Peyer's patch (tissue), 4 donors: ENCODE measurements at regions not wholly inside any gene's neighbourhood (a gene's known extent, or its start where the extent isn't known, plus 50 kb on each side); places are given as distances from the start of the nearest gene placed in this dataset.

Experiments used
- DNase-seq, 3 donors: peaks; one replicate each; pipeline ENCODE4 v3.0.0-alpha.2; 2017 to 2019
- H3K27ac ChIP-seq, 4 donors: fragments of 200-600 bp; sonication (generic); one replicate each; pipeline ENCODE4 v1.5.1; 2016 to 2019
- H3K27me3 ChIP-seq, 2 donors: fragments of 200-600 bp; sonication (generic); one replicate each; pipeline ENCODE4 v1.5.1; 2019
- H3K36me3 ChIP-seq, 3 donors: fragments of 200-600 bp; sonication (generic); one replicate each; pipeline ENCODE4 v1.5.1; 2016 to 2019
- H3K4me1 ChIP-seq, 4 donors: fragments of 200-600 bp; sonication (generic); one replicate each; pipeline ENCODE4 v1.5.1; 2016 to 2019
- H3K4me3 ChIP-seq, 4 donors: fragments of 200-600 bp; sonication (generic); 1 replicate in 3 of 4; 2 replicates in 1 of 4; pipeline ENCODE4 v1.5.1; 2016 to 2019; ENCODE audit warnings: mild to moderate bottlenecking in 1 of 4
- H3K9me3 ChIP-seq, 4 donors: fragments of 200-600 bp; sonication (generic); one replicate each; pipeline ENCODE4 v1.5.1; 2016 to 2019; ENCODE audit warnings: mild to moderate bottlenecking in 1 of 4
- POLR2A ChIP-seq, 2 donors: fragments of 450-650 bp; IDR thresholded peaks; one replicate each; pipeline ENCODE4 v1.5.1; 2017; ENCODE audit warnings: antibody characterized with exemption in 2 of 2, mild to moderate bottlenecking in 2 of 2, moderate library complexity in 2 of 2
- TF ChIP-seq, protein P1 (sequence below), 6 experiments: fragments of 450-650 bp in 4 of 6; fragments of 200-600 bp in 2 of 6; sonication (generic) in 1 of 6; IDR thresholded peaks; one replicate each; pipeline ENCODE4 v1.5.1; 2017 to 2019; ENCODE audit warnings: antibody characterized with exemption in 6 of 6, mild to moderate bottlenecking in 3 of 6, moderate library complexity in 1 of 6

DNA sequence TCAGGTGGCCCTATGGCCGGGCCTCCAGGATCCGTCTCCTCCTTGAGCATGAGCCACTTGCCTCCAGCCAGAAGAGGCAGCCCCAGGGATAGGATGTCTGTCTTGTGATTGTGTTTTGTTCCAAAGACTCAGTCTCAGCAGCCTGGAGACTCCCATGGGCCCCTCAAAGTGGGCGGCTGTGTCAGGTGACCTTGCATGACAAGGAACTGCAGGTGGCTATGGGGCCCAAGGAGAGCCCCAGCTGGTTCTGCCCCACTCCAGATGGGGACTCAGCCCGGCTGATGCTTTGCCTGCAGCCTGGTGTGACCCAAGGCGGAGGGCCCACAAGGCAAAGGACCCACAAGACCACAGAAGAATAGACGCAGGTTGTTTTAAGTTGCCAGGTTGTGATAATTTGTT is 284.3 kb upstream of the IRX4 start:
- no peaks in the 10 kb centered on the region for H3K4me1 ChIP-seq
- no peaks in the 10 kb centered on the region for H3K9me3 ChIP-seq
- no peak overlapping the region for H3K27ac ChIP-seq
- no peaks in the 10 kb centered on the region for H3K27me3 ChIP-seq
- TF ChIP-seq POLR2A (IDR thresholded peaks at IDR 0.05): no peak
- TF ChIP-seq, protein P1, sequence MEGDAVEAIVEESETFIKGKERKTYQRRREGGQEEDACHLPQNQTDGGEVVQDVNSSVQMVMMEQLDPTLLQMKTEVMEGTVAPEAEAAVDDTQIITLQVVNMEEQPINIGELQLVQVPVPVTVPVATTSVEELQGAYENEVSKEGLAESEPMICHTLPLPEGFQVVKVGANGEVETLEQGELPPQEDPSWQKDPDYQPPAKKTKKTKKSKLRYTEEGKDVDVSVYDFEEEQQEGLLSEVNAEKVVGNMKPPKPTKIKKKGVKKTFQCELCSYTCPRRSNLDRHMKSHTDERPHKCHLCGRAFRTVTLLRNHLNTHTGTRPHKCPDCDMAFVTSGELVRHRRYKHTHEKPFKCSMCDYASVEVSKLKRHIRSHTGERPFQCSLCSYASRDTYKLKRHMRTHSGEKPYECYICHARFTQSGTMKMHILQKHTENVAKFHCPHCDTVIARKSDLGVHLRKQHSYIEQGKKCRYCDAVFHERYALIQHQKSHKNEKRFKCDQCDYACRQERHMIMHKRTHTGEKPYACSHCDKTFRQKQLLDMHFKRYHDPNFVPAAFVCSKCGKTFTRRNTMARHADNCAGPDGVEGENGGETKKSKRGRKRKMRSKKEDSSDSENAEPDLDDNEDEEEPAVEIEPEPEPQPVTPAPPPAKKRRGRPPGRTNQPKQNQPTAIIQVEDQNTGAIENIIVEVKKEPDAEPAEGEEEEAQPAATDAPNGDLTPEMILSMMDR (IDR thresholded peaks at IDR 0.05): no peak
- no peaks in the 10 kb centered on the region for H3K36me3 ChIP-seq
- DNase-seq: peak in 1 of 3 donors; percentile 21
- H3K4me3 ChIP-seq: no peak overlapping the region

DNA sequence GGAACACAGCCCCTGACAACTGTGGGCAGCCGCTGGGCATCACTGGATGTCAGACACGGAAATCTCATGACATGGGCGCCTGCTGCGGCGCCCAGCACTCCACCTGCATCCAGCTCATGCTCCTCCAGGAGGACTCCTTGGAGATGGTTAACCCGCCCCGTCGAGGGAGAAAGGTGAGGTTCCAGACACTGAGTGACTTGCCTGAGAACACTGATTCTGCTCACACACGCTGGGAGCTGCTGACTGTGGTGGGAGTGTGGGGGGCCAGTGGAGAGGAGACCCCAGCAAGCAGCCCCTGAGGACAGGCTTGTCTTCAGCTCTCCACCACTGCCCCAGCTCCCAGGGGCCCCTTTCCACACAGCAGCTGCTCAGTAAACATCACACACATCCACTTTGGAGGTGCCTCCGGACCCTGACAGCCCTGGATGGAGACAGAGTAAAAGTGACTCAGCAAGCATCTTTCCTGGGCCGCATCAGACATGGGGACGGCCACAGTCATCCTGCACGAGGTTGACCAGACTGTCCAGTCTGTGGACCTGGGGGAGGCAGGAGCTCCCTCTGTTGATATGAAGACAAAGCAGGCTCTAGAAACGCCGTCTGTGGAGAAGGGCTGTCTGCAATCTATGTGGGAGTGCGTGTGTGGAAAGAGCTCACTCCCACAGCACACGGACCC is 283.7 kb upstream of the IRX4 start:
- Histone ChIP-seq H3K27ac (no peak overlapping the region), H3K27me3 (no peaks in the 10 kb centered on the region), H3K4me3 (no peak overlapping the region), H3K9me3 (no peaks in the 10 kb centered on the region), H3K36me3 (no peaks in the 10 kb centered on the region), H3K4me1 (no peaks in the 10 kb centered on the region)
- DNase-seq: peak in 1 of 3 donors; percentile 19
- TF ChIP-seq, protein P1 (IDR thresholded peaks at IDR 0.05): no peak
- TF ChIP-seq POLR2A (IDR thresholded peaks at IDR 0.05): no peak

DNA sequence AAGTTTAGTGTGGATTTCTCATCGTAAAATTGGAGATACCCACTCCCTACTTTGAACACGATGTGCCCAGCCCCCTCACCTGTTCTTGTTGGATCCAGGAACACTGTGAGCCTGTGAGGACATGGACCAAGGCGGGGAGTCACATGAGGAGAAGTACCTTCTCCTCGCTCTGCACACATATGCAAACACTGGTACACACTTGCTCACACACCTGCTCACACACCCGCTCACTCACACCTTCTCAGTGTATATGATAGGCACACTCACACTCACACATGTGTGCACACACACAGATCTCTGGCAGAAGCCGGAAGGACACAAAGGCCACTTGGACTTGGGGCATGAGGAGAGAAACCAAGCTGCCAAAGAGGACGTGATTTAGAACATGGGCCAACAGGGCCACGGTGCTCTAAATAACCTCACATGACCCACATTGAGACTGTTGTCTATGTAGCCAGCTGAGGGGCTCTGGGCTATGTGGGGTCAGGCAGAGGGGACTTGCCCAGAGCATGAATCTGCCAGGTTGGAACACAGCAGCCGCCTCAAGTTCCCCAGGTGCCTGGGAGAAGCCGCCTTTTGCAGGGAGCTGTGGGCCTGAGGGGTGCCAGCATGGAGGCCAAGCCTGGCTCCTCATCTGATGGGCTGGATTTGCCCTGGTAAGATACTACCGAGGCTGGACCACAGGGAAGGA is 283.0 kb upstream of the IRX4 start:
- H3K27ac ChIP-seq: no peak overlapping the region
- TF ChIP-seq, protein P1 (IDR thresholded peaks at IDR 0.05): no peak
- no peak for TF ChIP-seq POLR2A (IDR thresholded peaks at IDR 0.05)
- no peaks in the 10 kb centered on the region for H3K27me3 ChIP-seq
- no peak overlapping the region for H3K4me3 ChIP-seq
- no peaks in the 10 kb centered on the region for H3K4me1 ChIP-seq
- DNase-seq: peak in 1 of 3 donors; percentile 31
- H3K9me3 ChIP-seq: no peaks in the 10 kb centered on the region
- H3K36me3 ChIP-seq: no peaks in the 10 kb centered on the region

DNA sequence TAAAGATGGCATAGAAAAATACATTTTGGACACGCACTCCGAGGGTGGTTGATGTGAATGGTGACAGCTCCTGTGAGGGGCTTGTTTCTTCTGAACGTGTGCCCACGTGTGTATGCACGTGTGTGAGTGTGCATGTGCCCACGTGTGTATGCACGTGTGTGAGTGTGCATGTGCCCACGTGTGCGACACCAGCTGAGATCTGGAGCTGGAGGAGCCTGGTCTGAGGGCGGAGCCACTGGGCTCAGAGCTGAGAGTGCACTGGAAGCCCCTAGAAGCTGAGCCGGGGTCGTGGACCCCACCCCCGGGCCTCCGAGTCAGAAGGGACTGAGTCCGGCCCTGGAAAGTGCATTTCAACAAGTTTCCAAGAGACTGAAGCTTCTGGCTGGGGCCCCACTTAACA is 282.5 kb upstream of the IRX4 start:
- Histone ChIP-seq H3K4me1 (no peaks in the 10 kb centered on the region), H3K27ac (no peak overlapping the region), H3K27me3 (no peaks in the 10 kb centered on the region), H3K36me3 (no peaks in the 10 kb centered on the region), H3K4me3 (no peak overlapping the region), H3K9me3 (no peaks in the 10 kb centered on the region)
- no peak for TF ChIP-seq POLR2A (IDR thresholded peaks at IDR 0.05)
- TF ChIP-seq, protein P1 (IDR thresholded peaks at IDR 0.05): no peak
- DNase-seq: peak in 1 of 3 donors; percentile 28

DNA sequence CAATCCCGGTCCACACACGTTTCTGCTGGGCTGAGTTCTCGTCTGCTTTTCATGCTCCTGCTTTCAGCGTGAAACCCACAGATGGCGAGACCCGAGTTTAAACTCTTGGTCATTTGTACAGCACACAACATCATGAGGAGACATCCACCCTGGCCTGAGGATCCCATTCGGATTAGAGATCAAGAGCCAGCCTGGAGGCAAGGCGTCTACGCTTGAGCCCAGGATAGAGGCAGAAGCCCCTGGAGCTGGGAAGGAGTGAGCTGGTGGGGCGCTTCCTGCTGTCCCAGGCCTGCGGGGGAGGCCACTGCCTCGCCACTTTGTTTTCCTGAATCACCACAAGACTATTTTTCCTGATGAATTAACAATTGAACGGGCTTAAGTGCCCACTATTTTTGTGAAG is 281.9 kb upstream of the IRX4 start:
- TF ChIP-seq, protein P1 (IDR thresholded peaks at IDR 0.05): no peak
- no peaks in the 10 kb centered on the region for H3K36me3 ChIP-seq
- no peaks in the 10 kb centered on the region for H3K4me1 ChIP-seq
- H3K9me3 ChIP-seq: no peaks in the 10 kb centered on the region
- H3K27ac ChIP-seq: no peak overlapping the region
- H3K4me3 ChIP-seq: no peak overlapping the region
- DNase-seq: peak in 1 of 3 donors; percentile 26
- H3K27me3 ChIP-seq: no peaks in the 10 kb centered on the region
